ENCODE measurements at regions not wholly inside any gene's neighbourhood (a gene's known extent, or its start where the extent isn't known, plus 50 kb on each side); places are given as distances from the start of the nearest gene placed in this dataset.
A peak's percentile ranks its signal among the peaks of the same experiment; 100 is the strongest.

DNA sequence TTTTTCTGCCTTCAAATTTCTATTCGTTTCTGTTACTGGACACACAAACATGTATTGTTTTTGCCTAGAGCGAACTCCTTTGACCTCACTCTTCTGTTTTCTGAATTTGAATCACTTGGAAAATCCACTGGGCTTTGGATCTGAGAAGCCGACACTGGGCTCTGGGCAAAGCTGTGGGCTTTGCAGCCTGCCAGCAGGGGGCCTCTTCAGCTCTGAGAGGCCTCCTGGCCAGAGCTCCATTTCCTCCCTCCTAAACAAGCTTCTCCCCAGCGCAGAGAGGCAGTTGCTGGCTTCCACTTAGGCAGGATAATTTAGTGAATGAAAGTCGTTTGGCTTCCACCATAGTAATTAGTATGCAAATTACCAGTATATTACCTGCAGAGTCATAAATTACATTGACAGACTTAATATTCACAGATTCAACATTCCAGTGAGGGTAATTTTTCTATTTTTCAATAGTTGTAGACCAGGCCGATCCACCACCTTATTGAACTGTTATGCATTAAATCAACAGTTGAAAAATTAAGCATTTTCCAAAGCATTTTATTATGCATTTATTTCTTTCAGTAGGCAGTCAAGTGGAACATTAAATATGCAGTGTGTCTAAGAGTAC is 104.0 kb upstream of the ZNF366 start:
- Mint-ChIP-seq H3K27ac (ENCODE audit: low read depth, unreplicated experiment) (no peak overlapping the region), H3K36me3 (ENCODE audit: insufficient read depth, unreplicated experiment) (no peaks in the 10 kb centered on the region), H3K4me1 (ENCODE audit: insufficient read depth, unreplicated experiment) (peaks cover 3% of the 10 kb centered on the region), H3K4me3 (ENCODE audit: unreplicated experiment) (no peak overlapping the region), H3K27me3 (ENCODE audit: insufficient read depth, unreplicated experiment) (no peaks in the 10 kb centered on the region), H3K9me3 (ENCODE audit: unreplicated experiment) (no peaks in the 10 kb centered on the region)
- intact Hi-C loops (cut with micrococcal nuclease), result loop anchor here (1.0 to 5.0 kb wide), 2 partner anchors 208 to 244 kb away; no protein-coding TSS in a partner anchor
- BruUV-seq (replicated peaks), result no TSS peak
- TF ChIP-seq, protein P1, sequence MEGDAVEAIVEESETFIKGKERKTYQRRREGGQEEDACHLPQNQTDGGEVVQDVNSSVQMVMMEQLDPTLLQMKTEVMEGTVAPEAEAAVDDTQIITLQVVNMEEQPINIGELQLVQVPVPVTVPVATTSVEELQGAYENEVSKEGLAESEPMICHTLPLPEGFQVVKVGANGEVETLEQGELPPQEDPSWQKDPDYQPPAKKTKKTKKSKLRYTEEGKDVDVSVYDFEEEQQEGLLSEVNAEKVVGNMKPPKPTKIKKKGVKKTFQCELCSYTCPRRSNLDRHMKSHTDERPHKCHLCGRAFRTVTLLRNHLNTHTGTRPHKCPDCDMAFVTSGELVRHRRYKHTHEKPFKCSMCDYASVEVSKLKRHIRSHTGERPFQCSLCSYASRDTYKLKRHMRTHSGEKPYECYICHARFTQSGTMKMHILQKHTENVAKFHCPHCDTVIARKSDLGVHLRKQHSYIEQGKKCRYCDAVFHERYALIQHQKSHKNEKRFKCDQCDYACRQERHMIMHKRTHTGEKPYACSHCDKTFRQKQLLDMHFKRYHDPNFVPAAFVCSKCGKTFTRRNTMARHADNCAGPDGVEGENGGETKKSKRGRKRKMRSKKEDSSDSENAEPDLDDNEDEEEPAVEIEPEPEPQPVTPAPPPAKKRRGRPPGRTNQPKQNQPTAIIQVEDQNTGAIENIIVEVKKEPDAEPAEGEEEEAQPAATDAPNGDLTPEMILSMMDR (IDR thresholded peaks at IDR 0.05; ENCODE audit: unreplicated experiment), result peak; percentile 86
- DNase-seq (ENCODE audit: unreplicated experiment), result peak; percentile 78
- ChIA-PET POLR2A (interaction anchor here (0.7 to 4.8 kb wide), 10 partner anchors 12 to 241 kb away, joined by 3 to 37 read pairs (median 3); partner anchors contain the start of gene TNPO1), CTCF (interaction anchor here (0.6 to 5.3 kb wide), 21 partner anchors 9 to 255 kb away, joined by 3 to 59 read pairs (median 4); partner anchors contain the start of gene TNPO1)

DNA sequence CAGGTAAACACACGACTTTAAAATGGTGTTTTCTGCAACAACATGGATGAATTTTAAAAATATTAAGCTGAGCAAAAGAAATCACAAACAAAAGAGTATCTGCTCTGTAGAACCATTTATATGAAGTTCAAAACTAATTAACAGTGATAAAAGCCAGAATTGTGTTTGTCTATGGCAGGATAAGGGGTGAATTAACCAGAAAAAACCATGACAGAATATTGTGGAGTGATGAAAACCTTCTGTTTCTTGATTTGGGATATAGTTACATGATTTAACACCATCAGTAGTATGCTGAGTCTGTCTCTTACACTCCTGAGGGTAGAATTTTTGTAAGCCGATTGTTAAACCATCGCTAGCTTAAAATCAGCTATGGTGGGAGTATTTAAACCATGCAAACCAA is 101.7 kb upstream of the ZNF366 start:
- no peaks in the 10 kb centered on the region for H3K27me3 Mint-ChIP-seq (ENCODE audit: insufficient read depth, unreplicated experiment)
- H3K36me3 Mint-ChIP-seq (ENCODE audit: insufficient read depth, unreplicated experiment), result no peaks in the 10 kb centered on the region
- CTCF ChIA-PET, result interaction anchor here (1.1 to 5.3 kb wide), 6 partner anchors 9 to 253 kb away, joined by 4 to 59 read pairs (median 5); partner anchors contain the start of gene TNPO1
- TF ChIP-seq, protein P1 (IDR thresholded peaks at IDR 0.05; ENCODE audit: unreplicated experiment), result no peak
- intact Hi-C loops (cut with micrococcal nuclease), result no loop called here
- BruUV-seq (replicated peaks), result no TSS peak
- no peak overlapping the region for H3K4me3 Mint-ChIP-seq (ENCODE audit: unreplicated experiment)
- H3K4me1 Mint-ChIP-seq (ENCODE audit: insufficient read depth, unreplicated experiment), result peaks cover 6% of the 10 kb centered on the region
- H3K9me3 Mint-ChIP-seq (ENCODE audit: unreplicated experiment), result no peaks in the 10 kb centered on the region
- POLR2A ChIA-PET, result interaction anchor here (4.8 kb wide), 1 partner anchor 209 kb away, joined by 37 read pairs; the partner anchor contains the start of gene TNPO1
- no peak overlapping the region for H3K27ac Mint-ChIP-seq (ENCODE audit: low read depth, unreplicated experiment)
- DNase-seq (ENCODE audit: unreplicated experiment), result no peak

DNA sequence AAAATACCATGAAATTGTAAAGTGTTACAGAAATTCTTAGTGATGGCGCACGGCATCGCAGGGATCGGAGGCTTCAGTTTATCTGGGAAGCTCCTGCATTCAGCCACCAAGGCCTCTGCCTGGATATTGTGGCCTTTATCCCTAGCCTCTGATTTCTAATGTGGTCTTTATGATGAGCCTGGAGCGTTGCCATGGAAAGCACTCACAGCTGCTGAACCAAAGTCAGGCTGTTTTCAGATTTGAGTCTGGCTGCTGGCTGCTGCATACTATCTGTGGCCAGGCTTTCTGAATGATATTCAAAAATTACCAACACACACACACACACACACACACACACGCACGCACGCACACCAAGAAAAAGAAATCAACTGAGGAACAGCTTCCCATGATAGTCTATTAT is 101.1 kb upstream of the ZNF366 start:
- H3K9me3 Mint-ChIP-seq (ENCODE audit: unreplicated experiment), result no peaks in the 10 kb centered on the region
- intact Hi-C loops (cut with micrococcal nuclease), result no loop called here
- DNase-seq (ENCODE audit: unreplicated experiment), result no peak
- no peak overlapping the region for H3K4me3 Mint-ChIP-seq (ENCODE audit: unreplicated experiment)
- no TSS peak for BruUV-seq (replicated peaks)
- POLR2A ChIA-PET, result interaction anchor here (4.8 kb wide), 1 partner anchor 209 kb away, joined by 37 read pairs; the partner anchor contains the start of gene TNPO1
- no peaks in the 10 kb centered on the region for H3K36me3 Mint-ChIP-seq (ENCODE audit: insufficient read depth, unreplicated experiment)
- peaks cover 6% of the 10 kb centered on the region for H3K4me1 Mint-ChIP-seq (ENCODE audit: insufficient read depth, unreplicated experiment)
- no peaks in the 10 kb centered on the region for H3K27me3 Mint-ChIP-seq (ENCODE audit: insufficient read depth, unreplicated experiment)
- H3K27ac Mint-ChIP-seq (ENCODE audit: low read depth, unreplicated experiment), result no peak overlapping the region
- CTCF ChIA-PET, result interaction anchor here (1.7 to 5.3 kb wide), 3 partner anchors 9 to 252 kb away, joined by 4 to 59 read pairs (median 6); partner anchors contain the start of gene TNPO1
- TF ChIP-seq, protein P1 (IDR thresholded peaks at IDR 0.05; ENCODE audit: unreplicated experiment), result no peak

DNA sequence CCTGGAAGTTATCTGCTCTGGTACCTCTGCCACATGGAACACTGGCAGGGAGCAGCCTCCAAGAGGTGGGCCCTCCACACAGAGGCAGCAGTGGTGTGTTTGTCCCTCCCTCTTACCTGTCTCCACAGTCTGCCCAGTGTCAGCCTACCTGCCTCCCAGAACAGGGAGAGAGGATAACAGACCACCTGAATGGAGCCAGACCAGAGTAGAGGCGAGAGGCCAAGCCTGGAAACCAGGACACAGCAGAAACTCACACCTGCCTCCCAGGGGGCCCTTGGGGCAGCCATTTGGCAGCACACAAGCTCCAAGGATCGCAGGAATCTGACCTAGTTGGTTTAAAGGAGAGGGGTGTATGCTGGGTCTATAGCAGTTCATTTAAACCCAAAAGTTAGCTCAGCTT is 100.2 kb upstream of the ZNF366 start:
- CTCF ChIA-PET, result interaction anchor here (0.9 to 1.7 kb wide), 3 partner anchors 8 to 241 kb away, joined by 3 to 4 read pairs (median 4); no protein-coding TSS in a partner anchor
- TF ChIP-seq, protein P1 (IDR thresholded peaks at IDR 0.05; ENCODE audit: unreplicated experiment), result no peak
- Mint-ChIP-seq H3K9me3 (ENCODE audit: unreplicated experiment) (no peaks in the 10 kb centered on the region), H3K4me1 (ENCODE audit: insufficient read depth, unreplicated experiment) (peaks cover 6% of the 10 kb centered on the region), H3K4me3 (ENCODE audit: unreplicated experiment) (no peak overlapping the region), H3K36me3 (ENCODE audit: insufficient read depth, unreplicated experiment) (no peaks in the 10 kb centered on the region), H3K27ac (ENCODE audit: low read depth, unreplicated experiment) (no peak overlapping the region), H3K27me3 (ENCODE audit: insufficient read depth, unreplicated experiment) (no peaks in the 10 kb centered on the region)
- intact Hi-C loops (cut with micrococcal nuclease), result no loop called here
- no TSS peak for BruUV-seq (replicated peaks)
- POLR2A ChIA-PET, result no interaction called here
- no peak for DNase-seq (ENCODE audit: unreplicated experiment)

Measured in MCF 10A (cell line).